Hepatocyte (in vitro differentiated cells): ENCODE measurements at regions not wholly inside any gene's neighbourhood (a gene's known extent, or its start where the extent isn't known, plus 50 kb on each side); places are given as distances from the start of the nearest gene placed in this dataset.

Experiments used
- DNase-seq: peaks from one replicate; pipeline ENCODE4 v3.0.0-alpha.2; 2016; ENCODE audit warnings: low spot score
- H2AFZ ChIP-seq: fragments of 200-600 bp; sonication (generic); 2 replicates; pipeline ENCODE4 v1.6.0; 2016; ENCODE audit warnings: antibody characterized with exemption, mild to moderate bottlenecking
- H3K27ac ChIP-seq: fragments of 200-600 bp; sonication (generic); 2 replicates; pipeline ENCODE4 v1.5.1; 2016; ENCODE audit warnings: mild to moderate bottlenecking
- H3K27me3 ChIP-seq: fragments of 200-600 bp; sonication (generic); 2 replicates; pipeline ENCODE4 v1.6.1; 2016
- H3K36me3 ChIP-seq: fragments of 200-600 bp; sonication (generic); replicated peaks from 2 replicates; pipeline ENCODE4 v1.5.1; 2016; ENCODE audit warnings: low read depth; ENCODE audit not compliant: insufficient read depth
- H3K4me1 ChIP-seq: fragments of 200-600 bp; sonication (generic); 2 replicates; pipeline ENCODE4 v1.5.1; 2016; ENCODE audit warnings: mild to moderate bottlenecking, moderate library complexity; ENCODE audit not compliant: insufficient read depth
- H3K4me2 ChIP-seq: fragments of 200-600 bp; sonication (generic); 2 replicates; pipeline ENCODE4 v1.6.0; 2016
- H3K4me3 ChIP-seq: fragments of 200-600 bp; sonication (generic); 2 replicates; pipeline ENCODE4 v1.5.1; 2016; ENCODE audit warnings: mild to moderate bottlenecking
- H3K79me2 ChIP-seq: fragments of 200-600 bp; sonication (generic); 2 replicates; pipeline ENCODE4 v1.6.0; 2017; ENCODE audit warnings: mild to moderate bottlenecking
- H3K9me2 ChIP-seq: fragments of 200-600 bp; sonication (generic); replicated peaks from 2 replicates; pipeline ENCODE4 v1.6.0; 2017; ENCODE audit warnings: mild to moderate bottlenecking; ENCODE audit not compliant: insufficient read depth
- H3K9me3 ChIP-seq: fragments of 200-600 bp; sonication (generic); 2 replicates; pipeline ENCODE4 v1.5.1; 2016; ENCODE audit warnings: low read depth, mild to moderate bottlenecking
- H4K20me1 ChIP-seq: fragments of 200-600 bp; sonication (generic); 2 replicates; pipeline ENCODE4 v1.6.0; 2016; ENCODE audit warnings: mild to moderate bottlenecking; ENCODE audit not compliant: insufficient read depth, poor library complexity, severe bottlenecking
- CTCF ChIP-seq: fragments of 200-600 bp; sonication (generic); IDR thresholded peaks from 2 replicates; pipeline ENCODE4 v1.5.1; 2016; ENCODE audit warnings: antibody characterized with exemption, mild to moderate bottlenecking; ENCODE audit not compliant: poor library complexity
- EZH2 ChIP-seq: fragments of 200-600 bp; sonication (generic); IDR thresholded peaks from 2 replicates; pipeline ENCODE4 v1.6.1; 2016; ENCODE audit warnings: antibody characterized with exemption, mild to moderate bottlenecking, borderline replicate concordance
- EZH2phosphoT487 ChIP-seq: fragments of 200-600 bp; sonication (generic); IDR thresholded peaks from one replicate; pipeline ENCODE4 v1.6.1; 2018; ENCODE audit warnings: antibody characterized with exemption, mild to moderate bottlenecking, low read depth, moderate library complexity; ENCODE audit not compliant: unreplicated experiment, severe bottlenecking
- WGBS: methylation state at CpG from one replicate; pipeline ENCODE4 v1.1.6; 2016; ENCODE audit warnings: low lambda C conversion rate; ENCODE audit errors: missing lambda C conversion rate; 5-methylcytosine and 5-hydroxymethylcytosine counted together

GRCh38 chr22:49281467-49282340, 546.0 kb downstream of the BRD1 start:
- Histone ChIP-seq H3K4me3 (no peak overlapping the region), H3K36me3 (no peaks in the 10 kb centered on the region), H3K4me2 (no peak overlapping the region), H3K79me2 (no peaks in the 10 kb centered on the region), H3K4me1 (peaks cover 5% of the 10 kb centered on the region), H2AFZ (no peak overlapping the region), H3K27ac (no peak overlapping the region), H4K20me1 (no peaks in the 10 kb centered on the region), H3K9me2 (no peaks in the 10 kb centered on the region), H3K9me3 (no peaks in the 10 kb centered on the region), H3K27me3 (no peaks in the 10 kb centered on the region)
- TF ChIP-seq CTCF: no peak
- no peak for TF ChIP-seq EZH2
- no peak for TF ChIP-seq EZH2phosphoT487
- peak; percentile 35 for DNase-seq
- WGBS: 75% methylated on average over 14 of the region's 14 CpGs

- Histone ChIP-seq H3K4me3 (no peak overlapping the region), H3K4me2 (no peak overlapping the region), H3K9me2 (no peaks in the 10 kb centered on the region), H3K4me1 (peaks cover 5% of the 10 kb centered on the region), H3K36me3 (no peaks in the 10 kb centered on the region), H3K27ac (no peak overlapping the region), H3K9me3 (no peaks in the 10 kb centered on the region), H3K27me3 (no peaks in the 10 kb centered on the region), H2AFZ (no peak overlapping the region), H3K79me2 (no peaks in the 10 kb centered on the region), H4K20me1 (no peaks in the 10 kb centered on the region)
- TF ChIP-seq CTCF: no peak
- TF ChIP-seq EZH2phosphoT487: no peak
- no peak for DNase-seq
- WGBS: 86% methylated on average over 9 of the region's 9 CpGs
These were observed 549.3 kb downstream of the BRD1 start for GRCh38 chr22:49278340-49278739.

- Histone ChIP-seq H4K20me1 (no peaks in the 10 kb centered on the region), H2AFZ (no peak overlapping the region), H3K27me3 (peaks cover 8% of the 10 kb centered on the region), H3K4me2 (no peak overlapping the region), H3K79me2 (no peaks in the 10 kb centered on the region), H3K4me1 (peaks cover 4% of the 10 kb centered on the region), H3K27ac (no peak overlapping the region), H3K9me2 (no peaks in the 10 kb centered on the region), H3K4me3 (no peak overlapping the region), H3K36me3 (no peaks in the 10 kb centered on the region), H3K9me3 (no peaks in the 10 kb centered on the region)
- 91% methylated on average over 10 of the region's 10 CpGs for WGBS
- no peak for DNase-seq
- TF ChIP-seq EZH2 (no peak), CTCF (no peak), EZH2phosphoT487 (no peak)
These were observed 551.1 kb downstream of the BRD1 start for GRCh38 chr22:49276567-49276966.
